ENCODE measurements at regions not wholly inside any gene's neighbourhood (a gene's known extent, or its start where the extent isn't known, plus 50 kb on each side); places are given as distances from the start of the nearest gene placed in this dataset.

GRCh38 chr15:99464137-99464536 is 101.6 kb upstream of the MEF2A start:
- TF ChIP-seq GATA3 (IDR thresholded peaks at IDR 0.05; ENCODE audit: low read depth, low read length) (no peak), GATA2 (IDR thresholded peaks at IDR 0.05; ENCODE audit: low read depth, low read length) (no peak)

Data from SH-SY5Y (cell line).